HG03039 (cell line): ENCODE measurements at regions not wholly inside any gene's neighbourhood (a gene's known extent, or its start where the extent isn't known, plus 50 kb on each side); places are given as distances from the start of the nearest gene placed in this dataset.
A peak's percentile ranks its signal among the peaks of the same experiment; 100 is the strongest.
"Not testable (repeated sequence)": the region's sequence is repeated elsewhere in the genome, so short reads cannot be mapped to it uniquely, and the experiment has no call there.

Source experiments
- ATAC-seq: cut with Tn5 transposase; IDR thresholded peaks from one replicate; pipeline ENCODE4 v1.9.1; 2021; ENCODE audit warnings: mild to moderate bottlenecking, moderate library complexity; ENCODE audit not compliant: unreplicated experiment

DNA sequence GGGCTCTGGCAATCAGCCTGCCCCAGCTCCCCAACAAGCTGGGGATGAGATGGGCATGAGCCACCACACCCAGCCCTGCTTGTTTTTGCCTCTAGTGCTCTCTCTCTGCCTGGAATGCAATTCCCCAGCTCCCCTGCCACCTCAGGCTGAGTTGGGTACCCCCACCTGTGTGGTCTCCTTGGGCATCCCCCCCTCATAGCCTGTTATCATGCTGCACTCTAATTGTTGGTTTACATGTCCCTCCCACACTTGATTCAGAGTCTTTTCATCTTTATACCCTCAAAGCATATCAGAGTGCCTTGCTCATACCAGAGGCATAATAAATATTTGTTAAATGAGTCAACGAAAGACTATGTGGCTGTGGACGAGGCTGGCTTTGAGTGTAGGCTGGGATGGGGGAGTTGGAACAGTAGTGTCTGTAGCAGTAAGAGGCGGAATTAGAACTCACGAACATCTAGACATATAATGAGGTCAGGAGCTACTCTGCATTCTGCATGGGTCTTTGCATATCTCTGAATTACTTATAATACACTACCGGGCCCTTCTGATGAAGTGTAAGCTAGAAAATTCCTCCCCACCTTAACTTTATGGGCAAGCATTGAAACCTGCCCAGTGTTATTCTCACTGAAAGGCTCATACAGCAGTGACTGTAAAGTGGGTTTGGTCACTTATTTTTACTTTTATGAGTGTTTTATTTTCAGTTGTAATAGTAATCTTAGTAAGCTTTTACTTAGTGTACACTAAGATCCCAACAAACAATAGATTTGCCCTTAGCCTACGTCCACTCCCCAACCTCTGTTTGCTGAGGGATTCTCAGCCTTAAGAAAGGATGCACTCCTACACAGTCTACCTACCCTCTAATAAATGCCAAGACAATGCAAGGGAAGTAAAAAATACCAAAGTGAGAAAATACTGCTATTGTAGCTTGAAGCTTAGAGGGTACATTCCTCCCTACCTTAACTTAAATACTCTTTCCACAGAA is 58.7 kb downstream of the EDN1 start:
- ATAC-seq, result no peak

DNA sequence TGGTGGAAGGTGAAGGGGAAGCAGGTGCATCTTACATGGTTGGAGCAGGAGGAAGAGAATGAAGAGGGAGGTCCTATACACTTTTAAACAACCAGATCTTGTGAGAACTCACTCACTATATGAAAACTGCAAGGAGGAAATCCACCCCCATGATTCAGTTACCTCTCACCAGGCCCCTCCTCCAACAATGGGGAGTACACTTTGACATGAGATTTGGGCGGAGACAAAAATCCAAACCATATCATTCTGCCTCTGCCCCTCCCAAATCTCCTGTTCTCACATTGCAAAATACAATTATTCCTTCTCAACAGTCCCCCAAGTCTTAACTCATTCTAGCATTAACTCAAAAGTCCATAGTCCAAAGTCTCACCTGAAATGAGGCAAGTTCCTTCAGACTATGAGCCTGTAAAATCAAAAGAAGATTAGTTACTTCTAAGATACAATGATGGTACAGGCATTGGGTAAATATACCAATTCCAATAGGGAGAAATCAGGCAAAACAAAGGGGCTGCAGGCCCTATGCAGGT is 60.5 kb downstream of the EDN1 start:
- no peak for ATAC-seq

- no peak for ATAC-seq
Measured at GRCh38 chr6:12351672-12352071, 61.5 kb downstream of the EDN1 start.

DNA sequence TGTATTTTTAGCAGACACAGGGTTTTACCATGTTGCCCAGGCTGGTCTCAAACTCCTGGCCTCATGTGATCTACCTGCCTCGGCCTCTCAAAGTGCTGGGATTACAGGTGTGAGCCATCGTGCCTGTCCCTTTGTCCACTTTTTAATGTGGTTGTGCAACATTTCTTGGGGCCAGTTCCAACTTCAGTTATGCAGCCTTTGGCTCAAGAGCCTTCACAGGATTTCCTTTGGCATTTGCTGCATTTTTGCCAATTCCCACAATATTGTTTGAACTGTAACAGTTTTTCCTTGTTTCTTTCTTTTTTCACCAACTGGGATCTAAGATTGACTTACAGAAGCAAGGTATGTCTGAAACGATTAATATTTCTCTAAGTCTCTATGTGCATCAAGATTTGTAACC is 63.6 kb downstream of the EDN1 start:
- no peak for ATAC-seq

DNA sequence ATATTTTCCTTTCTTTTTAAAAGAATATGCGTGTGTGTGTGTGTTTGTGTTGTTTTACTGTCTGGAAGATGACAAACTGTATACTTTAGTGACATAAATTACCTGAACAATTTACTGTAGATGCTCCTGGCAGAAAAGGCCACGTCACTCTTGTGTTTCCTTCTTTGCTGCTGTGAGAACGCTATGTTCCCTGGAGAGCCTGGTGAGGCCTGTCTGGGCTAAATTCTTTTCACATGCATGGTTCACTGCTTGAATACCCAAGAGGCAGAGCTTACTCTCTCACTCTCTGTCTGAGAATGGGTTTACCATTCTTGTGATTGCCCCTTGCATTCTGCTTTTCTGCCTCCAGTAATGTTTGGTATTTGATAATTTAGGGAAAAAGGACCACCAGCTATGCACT is 64.3 kb downstream of the EDN1 start:
- no peak for ATAC-seq

DNA sequence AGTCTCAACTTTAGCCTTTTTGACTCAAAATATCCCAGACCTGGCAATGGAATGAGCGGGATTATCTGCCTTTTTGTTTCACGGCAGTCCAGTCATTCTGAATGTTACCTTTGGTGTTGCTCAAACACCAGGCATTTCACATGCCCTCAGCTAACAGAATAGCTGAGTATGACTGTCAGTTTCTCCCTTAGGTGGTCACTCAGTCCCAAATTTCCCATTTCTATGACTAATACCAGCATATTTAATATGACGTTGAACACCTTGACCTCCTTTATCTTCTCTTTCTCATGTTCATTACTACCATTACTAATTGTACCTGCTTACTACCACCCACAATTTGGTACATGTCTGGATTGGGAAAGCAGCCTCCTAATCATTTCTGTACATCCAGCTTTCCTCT is 65.2 kb downstream of the EDN1 start:
- no peak for ATAC-seq

- no peak for ATAC-seq
Measured at GRCh38 chr6:12356431-12356830, 66.3 kb downstream of the EDN1 start.

DNA sequence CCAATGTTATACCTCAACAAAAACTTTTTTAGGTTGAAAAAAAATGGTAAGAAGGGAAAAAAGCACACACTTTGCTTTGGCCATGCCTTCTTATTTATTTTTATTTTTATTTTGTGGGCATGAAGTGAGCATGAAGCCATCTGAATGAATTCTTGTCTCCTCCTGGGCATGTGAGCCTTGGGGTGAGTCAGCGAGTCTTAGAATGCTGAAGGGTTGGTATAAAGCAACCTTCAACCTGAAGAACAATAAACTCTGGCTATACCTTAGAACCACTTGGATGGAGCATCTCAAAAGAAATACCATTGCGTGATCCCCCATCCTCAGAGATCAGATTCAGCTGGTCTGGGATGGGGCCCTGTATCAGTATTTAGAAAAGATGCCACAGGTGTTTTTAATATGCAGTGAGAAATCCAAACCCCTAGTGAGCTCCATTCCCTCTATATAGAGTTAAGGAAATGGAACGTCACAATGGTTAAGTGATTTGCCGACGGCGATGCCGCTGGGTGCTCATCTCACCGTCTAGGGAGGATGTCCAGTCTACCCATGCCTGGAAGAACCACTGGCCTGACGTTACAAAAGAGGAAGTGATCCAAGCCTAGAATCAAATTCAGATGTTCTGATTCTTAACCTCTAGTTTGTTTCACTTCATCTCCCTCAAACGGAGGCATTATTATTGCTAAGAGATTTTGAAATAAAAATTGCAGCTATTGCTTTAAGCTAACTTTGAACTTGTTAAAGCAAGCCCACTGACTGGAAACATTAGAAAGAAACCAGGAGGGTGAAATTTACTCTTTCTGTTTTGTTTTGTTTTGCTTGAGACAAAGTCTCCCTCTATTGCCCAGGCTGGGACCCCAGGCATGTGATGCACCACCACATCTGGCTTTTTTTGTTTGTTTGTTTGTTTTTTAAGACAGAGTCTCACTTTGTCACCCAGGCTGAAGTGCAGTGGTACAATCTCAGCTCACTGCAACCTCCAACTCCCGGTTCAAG is 67.1 kb downstream of the EDN1 start:
- no peak for ATAC-seq

DNA sequence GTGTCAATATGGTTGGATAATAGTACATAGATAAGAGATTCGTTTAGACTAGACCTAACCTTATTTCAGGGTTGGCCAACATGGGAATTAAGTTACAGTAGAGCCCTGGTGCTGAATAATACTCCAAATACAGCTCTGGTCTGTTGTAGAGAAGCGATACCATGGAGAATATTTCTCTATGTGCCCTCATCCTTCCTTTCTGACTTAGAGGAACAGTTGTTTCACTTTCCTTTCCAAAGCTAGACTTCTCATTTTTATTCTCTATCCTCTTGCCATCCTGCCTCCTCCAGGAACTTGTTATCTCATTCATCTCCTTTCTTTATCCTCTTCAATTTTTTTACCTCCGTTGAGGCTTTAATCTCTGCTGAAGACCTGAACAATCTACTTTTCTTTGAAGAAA is 68.9 kb downstream of the EDN1 start:
- ATAC-seq, result no peak

GRCh38 chr6:12361042-12361765 is 71.0 kb downstream of the EDN1 start:
- no peak for ATAC-seq

- not testable (repeated sequence) for ATAC-seq
Measured at GRCh38 chr6:12363277-12363650, 73.1 kb downstream of the EDN1 start.

- ATAC-seq, result peak; percentile 53
Measured at GRCh38 chr6:12363651-12364381, 73.7 kb downstream of the EDN1 start.

- ATAC-seq, result no peak
Measured at GRCh38 chr6:12364621-12365020, 74.5 kb downstream of the EDN1 start.

GRCh38 chr6:12366731-12367130 is 76.6 kb downstream of the EDN1 start:
- no peak for ATAC-seq

- ATAC-seq, result no peak
Measured at GRCh38 chr6:12367412-12367811, 77.3 kb downstream of the EDN1 start.

- ATAC-seq, result no peak
Measured at GRCh38 chr6:12369355-12369754, 79.2 kb downstream of the EDN1 start.

DNA sequence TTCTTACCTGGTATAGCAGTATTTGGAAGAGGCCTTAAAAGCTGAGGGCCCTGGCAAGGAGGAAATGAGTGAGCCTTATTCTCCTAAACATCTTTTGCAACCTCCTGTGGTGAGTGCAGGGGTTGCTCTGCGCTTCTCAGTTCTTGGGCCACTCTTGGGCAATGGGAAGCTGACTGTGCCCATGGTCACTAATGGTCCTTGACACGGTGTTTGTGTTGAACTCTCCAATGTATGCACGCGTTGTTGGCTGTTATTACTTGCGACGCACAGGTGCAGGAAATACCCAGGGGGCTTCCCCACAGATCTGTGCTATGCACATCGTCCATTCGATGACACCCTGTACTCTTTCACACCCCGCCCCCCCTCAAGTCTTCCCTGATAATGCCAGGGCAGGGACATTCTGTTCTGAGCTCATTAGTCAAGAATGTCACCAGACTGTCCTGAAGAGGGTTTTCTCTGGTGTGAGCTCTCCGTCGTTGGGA is 79.7 kb downstream of the EDN1 start:
- ATAC-seq, result peak; percentile 67

DNA sequence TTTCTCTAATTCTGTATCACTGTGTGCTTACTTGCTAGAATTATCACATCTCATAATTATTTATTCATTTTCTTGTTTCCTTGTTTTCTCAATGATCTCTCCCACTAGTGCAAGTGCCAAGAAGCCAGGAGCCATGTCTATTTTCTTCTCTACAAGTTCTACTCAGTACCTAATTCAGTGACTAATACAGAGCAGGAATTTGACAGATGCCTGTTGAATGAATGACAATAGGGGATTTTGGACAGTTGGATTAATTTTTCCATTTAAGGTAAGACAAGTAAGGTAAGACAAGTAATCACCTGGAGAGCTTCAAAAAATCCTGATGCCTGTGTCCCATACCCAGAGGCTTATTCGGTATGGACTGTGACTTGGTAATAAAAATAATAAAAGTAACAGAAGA is 81.0 kb downstream of the EDN1 start:
- ATAC-seq, result no peak

- no peak for ATAC-seq
Measured at GRCh38 chr6:12371641-12372146, 81.5 kb downstream of the EDN1 start.

DNA sequence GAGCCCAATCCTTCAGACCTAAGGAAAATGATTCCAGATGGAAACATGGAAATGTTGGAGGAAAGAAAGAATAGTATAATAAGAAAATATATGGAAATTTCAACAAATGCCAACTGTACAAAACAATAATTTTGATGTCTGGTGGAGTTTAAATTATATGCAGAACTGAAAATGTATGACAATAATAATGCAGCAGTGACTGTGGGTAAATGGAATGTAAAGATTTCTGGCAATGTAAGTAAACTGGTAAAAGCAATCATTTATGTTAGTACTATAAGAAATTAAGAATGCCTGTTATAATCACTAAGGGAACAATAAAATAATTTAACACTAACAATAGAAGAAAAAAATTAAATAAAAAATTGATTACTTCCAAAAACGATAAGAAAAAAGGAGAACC is 89.0 kb downstream of the EDN1 start:
- no peak for ATAC-seq
